Endothelial cell of umbilical vein (primary cell): ENCODE measurements at regions not wholly inside any gene's neighbourhood (a gene's known extent, or its start where the extent isn't known, plus 50 kb on each side); places are given as distances from the start of the nearest gene placed in this dataset.

Experiments used
- BruUV-seq: library from RNA; stranded (reverse); fragments of 400-500 nt; replicated peaks from 2 replicates; lab custom pipeline; 2021; lab: Mats Ljungman, UMichigan
- CTCF ChIA-PET: fragments of 300-600, 350-600 bp; sonication (Branson Sonifier 250); formaldehyde crosslinking; loops from one replicate; lab custom pipeline; 2021; ENCODE audit warnings: antibody characterized with exemption, inconsistent platforms; lab: Charles Lee
- POLR2A ChIA-PET: fragments of 300-600, 350-600 bp; sonication (Branson Sonifier 250); formaldehyde crosslinking; loops from one replicate; lab custom pipeline; 2021; ENCODE audit warnings: antibody characterized with exemption, inconsistent platforms; lab: Charles Lee
- DNase-seq: peaks from one replicate; pipeline ENCODE4 v3.0.0-alpha.2; 2011; ENCODE audit warnings: low read depth, low spot score
- FAIRE-seq: peaks from 2 replicates; lab custom pipeline; 2011; peaks lifted over from hg19 to GRCh38; lab: Jason Lieb, UNC
- H2AFZ ChIP-seq: 2 replicates; pipeline ENCODE4 v1.6.0; 2012; ENCODE audit warnings: low read depth, low read length, control low read depth, inconsistent platforms
- H3K27ac ChIP-seq: 2 replicates; pipeline ENCODE4 v1.5.1; 2011; ENCODE audit warnings: low read depth, mild to moderate bottlenecking, control low read depth, low read length, moderate library complexity; ENCODE audit not compliant: insufficient read depth
- H3K27me3 ChIP-seq, 2 experiments: 2 replicates each; pipeline versions ENCODE4 v1.6.0 to v1.6.1; 2011; ENCODE audit warnings: low read length in 2 of 2, mixed read lengths in 1 of 2; ENCODE audit not compliant: control insufficient read depth in 2 of 2, insufficient read depth in 2 of 2
- H3K36me3 ChIP-seq, 2 experiments: 2 replicates in 1 of 2; 3 replicates in 1 of 2; pipeline ENCODE4 v1.5.1; 2011; ENCODE audit warnings: low read length in 2 of 2, mild to moderate bottlenecking in 1 of 2, moderate library complexity in 1 of 2; ENCODE audit not compliant: control insufficient read depth in 2 of 2, insufficient read depth in 2 of 2; ENCODE audit errors: extremely low read depth in 1 of 2
- H3K4me1 ChIP-seq: 3 replicates; pipeline ENCODE4 v1.5.1; 2011; ENCODE audit warnings: mild to moderate bottlenecking, low read length; ENCODE audit not compliant: control insufficient read depth, insufficient read depth; ENCODE audit errors: extremely low read depth
- H3K4me2 ChIP-seq: 2 replicates; pipeline ENCODE4 v1.6.1; 2011; ENCODE audit warnings: low read length, control low read depth, mixed read lengths; ENCODE audit not compliant: insufficient read depth
- H3K4me3 ChIP-seq, 3 experiments: fragments of 200-600 bp in 1 of 3; sonication (generic), shearing (Covaris generic) in 1 of 3; replicated peaks in 1 of 3; 2 replicates each; pipeline ENCODE4 v1.5.1; 2011 to 2016; ENCODE audit warnings: control low read depth in 3 of 3, low read length in 3 of 3, mild to moderate bottlenecking in 2 of 3, inconsistent platforms in 1 of 3, low read depth in 1 of 3, moderate library complexity in 1 of 3; ENCODE audit not compliant: insufficient read depth in 1 of 3
- H3K79me2 ChIP-seq: 2 replicates; pipeline ENCODE4 v1.6.0; 2012; ENCODE audit warnings: low read length, inconsistent platforms; ENCODE audit not compliant: control insufficient read depth, insufficient read depth
- H3K9ac ChIP-seq: replicated peaks from 2 replicates; pipeline ENCODE3; 2011; ENCODE audit warnings: low read length, control low read depth; ENCODE audit not compliant: insufficient read depth; ENCODE audit errors: extremely low read depth
- H3K9me1 ChIP-seq: replicated peaks from 3 replicates; pipeline ENCODE4 v1.6.0; 2011; ENCODE audit warnings: mild to moderate bottlenecking, low read length; ENCODE audit not compliant: control insufficient read depth, insufficient read depth; ENCODE audit errors: extremely low read depth
- H3K9me3 ChIP-seq: replicated peaks from 2 replicates; pipeline ENCODE4 v1.5.1; 2012; ENCODE audit warnings: low read length, inconsistent platforms; ENCODE audit not compliant: control insufficient read depth, insufficient read depth
- H4K20me1 ChIP-seq: replicated peaks from 2 replicates; pipeline ENCODE3; 2011; ENCODE audit warnings: mild to moderate bottlenecking, low read length; ENCODE audit not compliant: control insufficient read depth, insufficient read depth; ENCODE audit errors: extremely low read depth
- EZH2 ChIP-seq: IDR thresholded peaks from 2 replicates; pipeline ENCODE4 v1.6.1; 2012; ENCODE audit warnings: borderline replicate concordance, low read depth, mild to moderate bottlenecking, moderate library complexity, low read length, inconsistent platforms; ENCODE audit not compliant: severe bottlenecking
- FOS ChIP-seq: IDR thresholded peaks from 2 replicates; pipeline ENCODE4 v1.6.1; 2011; ENCODE audit warnings: mild to moderate bottlenecking, low read length, moderate library complexity, borderline replicate concordance; ENCODE audit not compliant: insufficient read depth
- GATA2 ChIP-seq: IDR thresholded peaks from 2 replicates; pipeline ENCODE4 v1.7.0; 2011; ENCODE audit warnings: low read depth, mild to moderate bottlenecking, moderate library complexity, mixed read lengths, low read length; ENCODE audit not compliant: insufficient read length, insufficient read depth
- JUN ChIP-seq: IDR thresholded peaks from 2 replicates; pipeline ENCODE4 v1.6.1; 2011; ENCODE audit warnings: borderline replicate concordance, low read depth; ENCODE audit not compliant: insufficient read length, insufficient read depth
- MYC ChIP-seq: IDR thresholded peaks from one replicate; pipeline ENCODE4 v1.6.1; 2011; ENCODE audit warnings: mild to moderate bottlenecking, low read depth, low read length
- POLR2A ChIP-seq: IDR thresholded peaks from 2 replicates; pipeline ENCODE4 v1.6.1; 2012; ENCODE audit warnings: low read depth, mild to moderate bottlenecking, control low read depth, low read length
- POLR2AphosphoS5 ChIP-seq: IDR thresholded peaks from 2 replicates; pipeline ENCODE4 v1.6.1; 2012; ENCODE audit warnings: low read depth, mild to moderate bottlenecking, control low read depth, low read length, moderate library complexity; ENCODE audit not compliant: insufficient read depth
- dilution Hi-C: fragments of 300-500 bp; cut with MboI; formaldehyde crosslinking; loops from one replicate; pipeline ENCODE4 v1.15.0; 2019; ENCODE audit warnings: low sequenced_read_pairs; ENCODE audit not compliant: extremely low pct_ligation_motif_present
- intact Hi-C: fragments of 100-400 bp; cut with micrococcal nuclease; formaldehyde crosslinking; loops from one replicate; pipeline ENCODE4 v1.10.0; 2022
- TF ChIP-seq, protein P1 (sequence below): IDR thresholded peaks from 2 replicates; pipeline ENCODE4 v1.6.1; 2011; ENCODE audit not compliant: insufficient read depth, insufficient read length
- TF ChIP-seq, protein P2 (sequence below), 2 donors: IDR thresholded peaks; 1 replicate in 1 of 2; 2 replicates in 1 of 2; pipeline ENCODE4 v1.5.1; 2011; ENCODE audit warnings: low read length in 2 of 2, mild to moderate bottlenecking in 2 of 2, moderate library complexity in 2 of 2, control low read depth in 1 of 2, inconsistent platforms in 1 of 2, low read depth in 1 of 2; ENCODE audit not compliant: insufficient read depth in 1 of 2; ENCODE audit errors: extremely low read depth in 1 of 2

DNA sequence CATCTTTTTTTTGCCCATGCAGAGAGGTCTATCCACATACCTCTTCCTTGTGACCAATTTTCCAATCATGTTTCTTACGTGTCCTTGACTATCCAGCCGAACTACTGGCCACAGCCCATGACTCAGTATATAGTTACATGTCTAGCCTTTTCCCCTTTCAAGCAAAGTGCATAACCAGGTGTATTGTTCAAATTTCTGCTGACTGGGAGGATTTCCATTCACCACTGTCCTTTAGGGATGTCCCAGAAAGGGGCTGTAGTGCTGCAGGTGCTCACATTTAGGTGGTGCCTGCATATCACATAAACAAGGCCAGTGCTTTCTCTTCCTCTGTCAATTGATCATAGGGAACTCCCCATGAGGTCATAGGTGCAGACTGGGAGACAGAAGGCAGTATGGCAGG, 69.4 kb upstream of the ALDH1A3 start:
- BruUV-seq, result no TSS peak

DNA sequence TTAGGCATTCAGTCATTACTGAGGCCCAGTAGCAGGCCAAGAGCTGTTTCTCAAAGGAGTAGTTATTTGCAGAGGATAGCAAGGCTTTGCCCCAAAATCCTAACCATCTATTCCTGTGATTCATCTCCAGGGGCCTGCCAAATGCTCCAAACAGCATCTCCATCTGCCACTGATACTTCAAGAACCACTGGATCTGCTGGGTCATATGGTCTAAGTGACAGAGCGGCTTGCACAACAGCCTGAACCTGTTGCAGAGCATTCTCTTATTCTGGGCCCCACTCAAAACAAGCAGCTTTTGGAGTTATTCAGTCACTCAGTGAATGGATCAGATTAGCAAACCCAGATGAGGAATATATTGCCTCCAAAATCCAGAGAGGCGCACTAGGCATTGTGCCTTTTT, 68.8 kb upstream of the ALDH1A3 start:
- DNase-seq, result no peak
- no peak overlapping the region for H2AFZ ChIP-seq
- FAIRE-seq, result no peak
- no peaks in the 10 kb centered on the region for H3K4me1 ChIP-seq
- POLR2A ChIA-PET, result no interaction called here
- BruUV-seq, result no TSS peak
- TF ChIP-seq MYC (no peak), POLR2A (no peak), POLR2AphosphoS5 (no peak), EZH2 (no peak), GATA2 (no peak), FOS (no peak), JUN (no peak)
- TF ChIP-seq, protein P1, sequence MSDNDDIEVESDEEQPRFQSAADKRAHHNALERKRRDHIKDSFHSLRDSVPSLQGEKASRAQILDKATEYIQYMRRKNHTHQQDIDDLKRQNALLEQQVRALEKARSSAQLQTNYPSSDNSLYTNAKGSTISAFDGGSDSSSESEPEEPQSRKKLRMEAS, result no peak
- TF ChIP-seq, protein P2, sequence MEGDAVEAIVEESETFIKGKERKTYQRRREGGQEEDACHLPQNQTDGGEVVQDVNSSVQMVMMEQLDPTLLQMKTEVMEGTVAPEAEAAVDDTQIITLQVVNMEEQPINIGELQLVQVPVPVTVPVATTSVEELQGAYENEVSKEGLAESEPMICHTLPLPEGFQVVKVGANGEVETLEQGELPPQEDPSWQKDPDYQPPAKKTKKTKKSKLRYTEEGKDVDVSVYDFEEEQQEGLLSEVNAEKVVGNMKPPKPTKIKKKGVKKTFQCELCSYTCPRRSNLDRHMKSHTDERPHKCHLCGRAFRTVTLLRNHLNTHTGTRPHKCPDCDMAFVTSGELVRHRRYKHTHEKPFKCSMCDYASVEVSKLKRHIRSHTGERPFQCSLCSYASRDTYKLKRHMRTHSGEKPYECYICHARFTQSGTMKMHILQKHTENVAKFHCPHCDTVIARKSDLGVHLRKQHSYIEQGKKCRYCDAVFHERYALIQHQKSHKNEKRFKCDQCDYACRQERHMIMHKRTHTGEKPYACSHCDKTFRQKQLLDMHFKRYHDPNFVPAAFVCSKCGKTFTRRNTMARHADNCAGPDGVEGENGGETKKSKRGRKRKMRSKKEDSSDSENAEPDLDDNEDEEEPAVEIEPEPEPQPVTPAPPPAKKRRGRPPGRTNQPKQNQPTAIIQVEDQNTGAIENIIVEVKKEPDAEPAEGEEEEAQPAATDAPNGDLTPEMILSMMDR (IDR thresholded peaks at IDR 0.05; ENCODE audit: extremely low read depth in 1 of 2, insufficient read depth in 1 of 2, low read depth in 1 of 2, low read length in 2 of 2), result no peak
- CTCF ChIA-PET, result interaction anchor here (1.2 kb wide), 1 partner anchor 26 kb away, joined by 3 read pairs; no protein-coding TSS in a partner anchor
- no peak overlapping the region for H3K9ac ChIP-seq
- no peaks in the 10 kb centered on the region for H3K9me1 ChIP-seq
- no peaks in the 10 kb centered on the region for H3K9me3 ChIP-seq
- H3K27ac ChIP-seq, result no peak overlapping the region
- H3K27me3 ChIP-seq, result no peaks in the 10 kb centered on the region
- no peak overlapping the region for H3K4me3 ChIP-seq
- no peaks in the 10 kb centered on the region for H3K36me3 ChIP-seq
- intact Hi-C loops (no loop called here), dilution Hi-C loops (no loop called here)
- H3K4me2 ChIP-seq, result no peak overlapping the region
- H4K20me1 ChIP-seq, result no peaks in the 10 kb centered on the region
- no peaks in the 10 kb centered on the region for H3K79me2 ChIP-seq

More for the DNA sequence above, 69.4 kb upstream of the ALDH1A3 start:
- dilution Hi-C loops (no loop called here), intact Hi-C loops (no loop called here)
- Histone ChIP-seq H3K4me3 (no peak overlapping the region), H3K27ac (no peak overlapping the region), H3K9me3 (no peaks in the 10 kb centered on the region), H3K79me2 (no peaks in the 10 kb centered on the region), H3K9ac (no peak overlapping the region), H3K27me3 (no peaks in the 10 kb centered on the region), H3K36me3 (no peaks in the 10 kb centered on the region), H3K4me2 (no peak overlapping the region), H3K9me1 (no peaks in the 10 kb centered on the region), H4K20me1 (no peaks in the 10 kb centered on the region), H2AFZ (no peak overlapping the region), H3K4me1 (no peaks in the 10 kb centered on the region)
- POLR2A ChIA-PET, result no interaction called here
- CTCF ChIA-PET, result interaction anchor here (1.2 kb wide), 1 partner anchor 27 kb away, joined by 3 read pairs; no protein-coding TSS in a partner anchor
- no peak for TF ChIP-seq MYC
- FAIRE-seq (no peak), DNase-seq (no peak)
